HTR-8/SVneo (cell line): ENCODE measurements at regions not wholly inside any gene's neighbourhood (a gene's known extent, or its start where the extent isn't known, plus 50 kb on each side); places are given as distances from the start of the nearest gene placed in this dataset.
A peak's percentile ranks its signal among the peaks of the same experiment; 100 is the strongest.
"Not testable (repeated sequence)": the region's sequence is repeated elsewhere in the genome, so short reads cannot be mapped to it uniquely, and the experiment has no call there.

ENCODE experiments used
- DNase-seq: peaks from one replicate; pipeline ENCODE4 v3.0.0; 2011; ENCODE audit warnings: low spot score, mixed read lengths; ENCODE audit not compliant: insufficient read length
- FAIRE-seq: peaks from 2 replicates; lab custom pipeline; 2011; peaks lifted over from hg19 to GRCh38; lab: Jason Lieb, UNC

- no peak for DNase-seq
Measured at GRCh38 chr2:208595386-208596275, 189.0 kb downstream of the PTH2R start.

GRCh38 chr2:208607694-208608093 is 201.1 kb downstream of the PTH2R start:
- no peak for DNase-seq

More at GRCh38 chr2:208595386-208596275, 189.0 kb downstream of the PTH2R start:
- FAIRE-seq, result no peak

GRCh38 chr2:208608122-208608835 is 201.7 kb downstream of the PTH2R start:
- no peak for DNase-seq
- FAIRE-seq, result no peak

More at GRCh38 chr2:208607694-208608093, 201.1 kb downstream of the PTH2R start:
- FAIRE-seq, result no peak

- FAIRE-seq, result no peak
Measured at GRCh38 chr2:208609166-208609804, 202.7 kb downstream of the PTH2R start.

GRCh38 chr2:208615675-208616074 is 209.1 kb downstream of the PTH2R start:
- not testable (repeated sequence) for FAIRE-seq, DNase-seq

More at GRCh38 chr2:208609166-208609804, 202.7 kb downstream of the PTH2R start:
- DNase-seq, result no peak

GRCh38 chr2:208618220-208618619 is 211.6 kb downstream of the PTH2R start:
- FAIRE-seq, result no peak
- no peak for DNase-seq

GRCh38 chr2:208619993-208620392 is 213.4 kb downstream of the PTH2R start:
- DNase-seq (no peak), FAIRE-seq (no peak)

GRCh38 chr2:208620487-208620978 is 213.9 kb downstream of the PTH2R start:
- FAIRE-seq (no peak), DNase-seq (no peak)

- DNase-seq (no peak), FAIRE-seq (no peak)
Measured at GRCh38 chr2:208627110-208627884, 220.7 kb downstream of the PTH2R start.

- DNase-seq (no peak), FAIRE-seq (no peak)
Measured at GRCh38 chr2:208627916-208628315, 221.3 kb downstream of the PTH2R start.

- DNase-seq (no peak), FAIRE-seq (no peak)
Measured at GRCh38 chr2:208638059-208638458, 231.5 kb downstream of the PTH2R start.

- FAIRE-seq (no peak), DNase-seq (no peak)
Measured at GRCh38 chr2:208642125-208642779, 235.7 kb downstream of the PTH2R start.

- no peak for FAIRE-seq
- no peak for DNase-seq
Measured at GRCh38 chr2:208643145-208643544, 236.6 kb downstream of the PTH2R start.

GRCh38 chr2:208645226-208645625 is 238.6 kb downstream of the PTH2R start:
- no peak for FAIRE-seq
- DNase-seq, result no peak

GRCh38 chr2:208648368-208648767 is 241.8 kb downstream of the PTH2R start:
- FAIRE-seq, result no peak
- DNase-seq, result no peak

GRCh38 chr2:208653383-208653782 is 246.8 kb downstream of the PTH2R start:
- DNase-seq (no peak), FAIRE-seq (no peak)

GRCh38 chr2:208654056-208654455 is 247.5 kb downstream of the PTH2R start:
- no peak for FAIRE-seq
- DNase-seq, result no peak

- peak; percentile 0 for DNase-seq
Measured at GRCh38 chr2:208657468-208657867, 250.9 kb downstream of the PTH2R start.

GRCh38 chr2:208669394-208669793 is 262.8 kb downstream of the PTH2R start:
- DNase-seq, result no peak
- no peak for FAIRE-seq

More at GRCh38 chr2:208657468-208657867, 250.9 kb downstream of the PTH2R start:
- no peak for FAIRE-seq
